A673 (cell line): ENCODE measurements at regions not wholly inside any gene's neighbourhood (a gene's known extent, or its start where the extent isn't known, plus 50 kb on each side); places are given as distances from the start of the nearest gene placed in this dataset.

Experiments
- BruUV-seq: library from RNA; stranded (reverse); fragments of 400-500 nt; replicated peaks from 2 replicates; lab custom pipeline; 2021; lab: Mats Ljungman, UMichigan
- CTCF ChIA-PET: fragments of 300-600 bp; sonication (Branson Sonifier 250); formaldehyde crosslinking; loops from one replicate; lab custom pipeline; 2022; ENCODE audit warnings: antibody characterized with exemption; lab: Charles Lee
- POLR2A ChIA-PET: fragments of 300-600 bp; sonication (Branson Sonifier 250); formaldehyde crosslinking; loops from one replicate; lab custom pipeline; 2022; ENCODE audit warnings: antibody characterized with exemption; ENCODE audit not compliant: low non-redundant PET; lab: Charles Lee
- DNase-seq: peaks from one replicate; pipeline ENCODE4 v3.0.0-alpha.2; 2015; ENCODE audit warnings: low spot score
- H3K27ac ChIP-seq: fragments of 200-600 bp; sonication (generic); 2 replicates; pipeline ENCODE4 v1.5.1; 2016; ENCODE audit warnings: mixed run types, low read depth, mild to moderate bottlenecking, mixed read lengths, antibody characterized with exemption, low read length; ENCODE audit not compliant: poor library complexity, severe bottlenecking
- H3K27me3 ChIP-seq: fragments of 200-600 bp; sonication (generic); replicated peaks from 2 replicates; pipeline ENCODE4 v1.6.1; 2017; ENCODE audit warnings: mixed run types, low read depth, mild to moderate bottlenecking, mixed read lengths, antibody characterized with exemption, low read length; ENCODE audit not compliant: insufficient read depth, poor library complexity
- H3K36me3 ChIP-seq: fragments of 200-600 bp; sonication (generic); 2 replicates; pipeline ENCODE4 v1.6.1; 2016; ENCODE audit warnings: mixed run types, mild to moderate bottlenecking, mixed read lengths, antibody characterized with exemption, low read length; ENCODE audit not compliant: insufficient read depth, poor library complexity, severe bottlenecking
- H3K4me1 ChIP-seq: fragments of 200-600 bp; sonication (generic); 2 replicates; pipeline ENCODE4 v1.6.1; 2017; ENCODE audit warnings: mixed run types, mild to moderate bottlenecking, mixed read lengths, antibody characterized with exemption, low read length; ENCODE audit not compliant: insufficient read depth, poor library complexity, severe bottlenecking
- H3K4me3 ChIP-seq: fragments of 200-600 bp; sonication (generic); 2 replicates; pipeline ENCODE4 v1.5.1; 2016; ENCODE audit warnings: low read depth, mixed run types, mild to moderate bottlenecking, mixed read lengths, low read length; ENCODE audit not compliant: poor library complexity, severe bottlenecking
- H3K9me3 ChIP-seq: fragments of 200-600 bp; sonication (generic); 2 replicates; pipeline ENCODE4 v1.6.1; 2016; ENCODE audit warnings: mixed run types, low read depth, mild to moderate bottlenecking, mixed read lengths, antibody characterized with exemption, low read length; ENCODE audit not compliant: poor library complexity, severe bottlenecking
- CTCF ChIP-seq: fragments of 300-800, 200-600 bp; sonication (generic); conservative IDR thresholded peaks from 2 replicates; pipeline ENCODE4 v1.5.1; 2017; ENCODE audit warnings: low read depth, mild to moderate bottlenecking, antibody characterized with exemption, low read length, moderate library complexity, mixed read lengths
- EZH2 ChIP-seq: fragments of 200-600 bp; sonication (generic); IDR thresholded peaks from 2 replicates; pipeline ENCODE4 v1.6.1; 2017; ENCODE audit warnings: borderline replicate concordance, low read depth, mild to moderate bottlenecking, mixed read lengths, antibody characterized with exemption, low read length; ENCODE audit not compliant: poor library complexity, severe bottlenecking
- intact Hi-C: fragments of 100-400 bp; cut with micrococcal nuclease; formaldehyde crosslinking; loops from one replicate; pipeline ENCODE4 v1.10.0; 2022; ENCODE audit not compliant: unreplicated experiment

- intact Hi-C loops, result no loop called here
- peaks cover 12% of the 10 kb centered on the region for H3K9me3 ChIP-seq
- POLR2A ChIA-PET, result no interaction called here
- H3K36me3 ChIP-seq, result no peaks in the 10 kb centered on the region
- TF ChIP-seq CTCF, result no peak
- no peak for TF ChIP-seq EZH2
- no peaks in the 10 kb centered on the region for H3K27me3 ChIP-seq
- CTCF ChIA-PET, result no interaction called here
- DNase-seq, result no peak
- BruUV-seq, result no TSS peak
- no peaks in the 10 kb centered on the region for H3K4me1 ChIP-seq
- H3K27ac ChIP-seq, result no peak overlapping the region
- H3K4me3 ChIP-seq, result no peak overlapping the region
Observed at GRCh38 chr5:12250454-12250853, 346.2 kb upstream of the CTNND2 start.

GRCh38 chr5:12248831-12249230, 344.6 kb upstream of the CTNND2 start:
- Histone ChIP-seq H3K27me3 (no peaks in the 10 kb centered on the region), H3K4me3 (no peak overlapping the region), H3K9me3 (peaks cover 23% of the 10 kb centered on the region), H3K36me3 (no peaks in the 10 kb centered on the region), H3K4me1 (no peaks in the 10 kb centered on the region), H3K27ac (no peak overlapping the region)
- POLR2A ChIA-PET, result no interaction called here
- CTCF ChIA-PET, result no interaction called here
- BruUV-seq, result no TSS peak
- intact Hi-C loops, result no loop called here
- TF ChIP-seq EZH2 (no peak), CTCF (no peak)
- DNase-seq, result no peak

- intact Hi-C loops, result no loop called here
- no peak for TF ChIP-seq CTCF
- no peak for TF ChIP-seq EZH2
- BruUV-seq, result no TSS peak
Observed at GRCh38 chr5:12246036-12246435, 341.8 kb upstream of the CTNND2 start.

More at GRCh38 chr5:12246036-12246435, 341.8 kb upstream of the CTNND2 start:
- H3K36me3 ChIP-seq, result no peaks in the 10 kb centered on the region
- POLR2A ChIA-PET, result no interaction called here
- no peak overlapping the region for H3K27ac ChIP-seq
- H3K4me3 ChIP-seq, result no peak overlapping the region
- no peaks in the 10 kb centered on the region for H3K27me3 ChIP-seq
- peaks cover 31% of the 10 kb centered on the region for H3K9me3 ChIP-seq
- CTCF ChIA-PET, result no interaction called here
- no peaks in the 10 kb centered on the region for H3K4me1 ChIP-seq
- DNase-seq, result no peak
